ENCODE measurements at regions not wholly inside any gene's neighbourhood (a gene's known extent, or its start where the extent isn't known, plus 50 kb on each side); places are given as distances from the start of the nearest gene placed in this dataset.

DNA sequence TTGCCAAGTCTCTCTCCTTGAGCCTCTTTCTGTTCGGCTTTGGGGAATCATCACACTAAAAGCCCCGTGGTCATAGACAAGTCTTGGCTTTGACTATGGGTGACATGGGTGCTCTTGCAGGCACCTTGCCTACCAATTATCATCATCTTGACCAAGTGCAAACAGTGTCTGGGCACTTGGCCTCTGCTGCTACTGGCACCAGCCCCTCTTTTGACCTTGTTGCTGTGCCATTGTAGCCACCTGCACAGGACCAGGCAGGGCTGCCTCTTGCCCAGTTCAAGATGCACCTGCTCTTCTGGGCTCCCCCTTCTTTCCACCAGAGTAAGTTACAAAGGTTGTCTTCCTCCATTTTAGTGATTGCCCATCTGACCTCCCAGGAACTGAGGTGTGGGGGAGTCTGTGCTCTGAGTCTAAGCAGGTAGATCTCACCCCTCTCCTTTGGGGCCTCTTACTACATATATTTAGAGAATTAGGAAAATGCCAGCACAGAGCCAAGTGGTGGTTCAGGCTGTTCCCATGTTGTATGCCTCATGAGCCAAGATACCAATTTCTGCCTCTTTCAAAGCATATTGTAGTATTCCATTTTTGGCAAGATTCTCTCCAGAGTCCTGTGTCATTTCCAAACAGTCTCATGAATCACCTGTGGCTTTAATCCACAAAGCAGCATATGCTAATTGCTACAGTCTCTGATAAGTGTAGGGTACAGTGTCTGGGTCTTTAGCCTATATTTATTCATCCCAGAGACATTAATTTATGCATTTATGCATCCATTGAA is 142.9 kb upstream of the DAP start:
- H3K4me3 ChIP-seq = no peak overlapping the region
- peaks cover 0 to 3% (median 0%) of the 10 kb centered on the region in 11 donors for H3K9me3 ChIP-seq
- peaks cover 0 to 11% (median 0%) of the 10 kb centered on the region in 7 donors for H3K27me3 ChIP-seq
- intact Hi-C loops (cut with DNase I) = no loop called here
- no peak for ATAC-seq
- no peaks in the 10 kb centered on the region for H3K4me1 ChIP-seq
- H3K27ac ChIP-seq = no peak overlapping the region
- TF ChIP-seq, protein P1, sequence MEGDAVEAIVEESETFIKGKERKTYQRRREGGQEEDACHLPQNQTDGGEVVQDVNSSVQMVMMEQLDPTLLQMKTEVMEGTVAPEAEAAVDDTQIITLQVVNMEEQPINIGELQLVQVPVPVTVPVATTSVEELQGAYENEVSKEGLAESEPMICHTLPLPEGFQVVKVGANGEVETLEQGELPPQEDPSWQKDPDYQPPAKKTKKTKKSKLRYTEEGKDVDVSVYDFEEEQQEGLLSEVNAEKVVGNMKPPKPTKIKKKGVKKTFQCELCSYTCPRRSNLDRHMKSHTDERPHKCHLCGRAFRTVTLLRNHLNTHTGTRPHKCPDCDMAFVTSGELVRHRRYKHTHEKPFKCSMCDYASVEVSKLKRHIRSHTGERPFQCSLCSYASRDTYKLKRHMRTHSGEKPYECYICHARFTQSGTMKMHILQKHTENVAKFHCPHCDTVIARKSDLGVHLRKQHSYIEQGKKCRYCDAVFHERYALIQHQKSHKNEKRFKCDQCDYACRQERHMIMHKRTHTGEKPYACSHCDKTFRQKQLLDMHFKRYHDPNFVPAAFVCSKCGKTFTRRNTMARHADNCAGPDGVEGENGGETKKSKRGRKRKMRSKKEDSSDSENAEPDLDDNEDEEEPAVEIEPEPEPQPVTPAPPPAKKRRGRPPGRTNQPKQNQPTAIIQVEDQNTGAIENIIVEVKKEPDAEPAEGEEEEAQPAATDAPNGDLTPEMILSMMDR (IDR thresholded peaks at IDR 0.05) = no peak
- DNase-seq = no peak
- H3K36me3 ChIP-seq = no peaks in the 10 kb centered on the region
- WGBS, 2 donors = 89 to 97% methylated on average over 2 of the region's 2 CpGs

DNA sequence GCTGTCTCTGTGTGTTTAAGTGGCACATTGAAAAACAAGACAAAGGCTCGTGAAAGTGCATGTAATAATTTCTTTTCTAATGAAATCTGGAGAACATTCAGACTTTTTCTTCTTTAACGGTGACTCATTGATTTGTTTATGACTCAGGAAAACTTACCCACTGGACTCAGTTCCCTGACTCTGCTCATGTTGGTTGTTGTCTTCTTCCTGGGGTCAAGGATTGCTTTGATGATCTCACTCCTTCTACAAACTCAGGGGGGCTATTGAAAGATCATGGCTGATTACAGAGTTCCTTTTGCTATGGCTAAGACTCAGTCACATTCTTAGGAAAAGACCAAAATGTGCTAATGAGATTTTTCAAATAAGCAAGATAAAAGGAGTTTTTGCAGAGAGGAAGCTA is 141.1 kb upstream of the DAP start:
- Histone ChIP-seq H3K4me3 (no peak overlapping the region), H3K4me1 (no peaks in the 10 kb centered on the region), H3K27me3 (peaks cover 0 to 11% (median 0%) of the 10 kb centered on the region in 7 donors), H3K36me3 (no peaks in the 10 kb centered on the region), H3K9me3 (peaks cover 0 to 3% (median 0%) of the 10 kb centered on the region in 11 donors), H3K27ac (no peak overlapping the region)
- TF ChIP-seq, protein P1 (IDR thresholded peaks at IDR 0.05) = no peak
- intact Hi-C loops (cut with DNase I) = no loop called here
- WGBS, 2 donors = 67 to 71% methylated on average over 2 of the region's 2 CpGs
- ATAC-seq = no peak
- DNase-seq = no peak

DNA sequence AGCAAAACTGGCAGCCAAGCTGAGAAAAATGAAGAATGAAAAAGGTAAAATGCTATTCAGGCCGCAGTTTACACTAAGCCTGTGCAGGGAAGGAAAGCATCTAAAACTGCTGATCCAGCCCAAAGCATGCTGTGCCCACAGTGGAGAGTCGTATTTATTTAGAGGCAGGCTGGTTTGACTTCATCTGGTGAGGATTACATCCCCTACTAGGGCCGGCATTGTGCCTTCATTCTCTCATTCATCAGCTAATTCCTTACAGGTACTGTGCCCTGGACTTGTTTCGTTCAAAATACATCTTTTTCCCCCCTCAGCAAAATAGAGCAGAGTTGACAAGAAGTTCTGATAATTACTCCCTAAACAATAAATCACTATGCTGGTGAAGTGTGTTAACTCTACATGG is 137.5 kb upstream of the DAP start:
- ATAC-seq = no peak
- TF ChIP-seq, protein P1 (IDR thresholded peaks at IDR 0.05) = no peak
- H3K36me3 ChIP-seq = no peaks in the 10 kb centered on the region
- no peaks in the 10 kb centered on the region for H3K9me3 ChIP-seq
- peaks cover 0 to 8% (median 0%) of the 10 kb centered on the region in 7 donors for H3K27me3 ChIP-seq
- no peak overlapping the region for H3K27ac ChIP-seq
- no peak for DNase-seq
- intact Hi-C loops (cut with DNase I) = no loop called here
- H3K4me1 ChIP-seq = no peaks in the 10 kb centered on the region
- WGBS, 2 donors = 76 to 82% methylated on average over 4 of the region's 4 CpGs
- no peak overlapping the region for H3K4me3 ChIP-seq

DNA sequence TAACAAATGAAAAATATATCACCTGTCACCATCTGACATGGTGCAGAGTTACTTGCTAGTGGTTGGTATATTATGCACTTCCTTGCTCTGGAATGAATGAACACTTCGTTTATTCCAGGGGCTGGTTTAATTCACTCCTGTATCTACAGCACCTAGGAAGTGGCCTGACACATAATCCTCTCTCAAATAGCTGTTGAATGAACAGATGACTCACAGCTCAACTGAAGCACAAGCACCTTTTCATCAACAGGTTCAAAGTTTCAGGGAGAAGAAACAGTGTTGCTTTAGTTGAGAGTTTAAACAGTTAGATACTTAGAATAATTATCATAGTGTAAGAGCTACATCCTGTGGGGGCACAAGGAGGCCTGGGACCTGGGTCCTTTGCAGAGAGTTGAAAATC is 135.0 kb upstream of the DAP start:
- H3K9me3 ChIP-seq = peaks cover 0 to 7% (median 0%) of the 10 kb centered on the region in 11 donors
- H3K27ac ChIP-seq = no peak overlapping the region
- TF ChIP-seq, protein P1 (IDR thresholded peaks at IDR 0.05) = no peak
- no peaks in the 10 kb centered on the region for H3K4me1 ChIP-seq
- peaks cover 0 to 8% (median 0%) of the 10 kb centered on the region in 7 donors for H3K27me3 ChIP-seq
- H3K36me3 ChIP-seq = no peaks in the 10 kb centered on the region
- DNase-seq (no peak), ATAC-seq (no peak)
- intact Hi-C loops (cut with DNase I) = no loop called here
- H3K4me3 ChIP-seq = no peak overlapping the region
- WGBS, 2 donors = 53 to 54% methylated on average over 1 of the region's 1 CpG

Data from heart right ventricle (tissue), 16 donors.